Endothelial cell of umbilical vein (primary cell): ENCODE measurements at regions not wholly inside any gene's neighbourhood (a gene's known extent, or its start where the extent isn't known, plus 50 kb on each side); places are given as distances from the start of the nearest gene placed in this dataset.

ENCODE experiments used
- BruUV-seq: library from RNA; stranded (reverse); fragments of 400-500 nt; replicated peaks from 2 replicates; lab custom pipeline; 2021; lab: Mats Ljungman, UMichigan
- CTCF ChIA-PET: fragments of 300-600, 350-600 bp; sonication (Branson Sonifier 250); formaldehyde crosslinking; loops from one replicate; lab custom pipeline; 2021; ENCODE audit warnings: antibody characterized with exemption, inconsistent platforms; lab: Charles Lee
- POLR2A ChIA-PET: fragments of 300-600, 350-600 bp; sonication (Branson Sonifier 250); formaldehyde crosslinking; loops from one replicate; lab custom pipeline; 2021; ENCODE audit warnings: antibody characterized with exemption, inconsistent platforms; lab: Charles Lee
- DNase-seq: peaks from one replicate; pipeline ENCODE4 v3.0.0-alpha.2; 2011; ENCODE audit warnings: low read depth, low spot score
- FAIRE-seq: peaks from 2 replicates; lab custom pipeline; 2011; peaks lifted over from hg19 to GRCh38; lab: Jason Lieb, UNC
- H2AFZ ChIP-seq: 2 replicates; pipeline ENCODE4 v1.6.0; 2012; ENCODE audit warnings: low read depth, low read length, control low read depth, inconsistent platforms
- H3K27ac ChIP-seq: 2 replicates; pipeline ENCODE4 v1.5.1; 2011; ENCODE audit warnings: low read depth, mild to moderate bottlenecking, control low read depth, low read length, moderate library complexity; ENCODE audit not compliant: insufficient read depth
- H3K27me3 ChIP-seq, 2 experiments: 2 replicates each; pipeline versions ENCODE4 v1.6.0 to v1.6.1; 2011; ENCODE audit warnings: low read length in 2 of 2, mixed read lengths in 1 of 2; ENCODE audit not compliant: control insufficient read depth in 2 of 2, insufficient read depth in 2 of 2
- H3K36me3 ChIP-seq, 2 experiments: 2 replicates in 1 of 2; 3 replicates in 1 of 2; pipeline ENCODE4 v1.5.1; 2011; ENCODE audit warnings: low read length in 2 of 2, mild to moderate bottlenecking in 1 of 2, moderate library complexity in 1 of 2; ENCODE audit not compliant: control insufficient read depth in 2 of 2, insufficient read depth in 2 of 2; ENCODE audit errors: extremely low read depth in 1 of 2
- H3K4me1 ChIP-seq: 3 replicates; pipeline ENCODE4 v1.5.1; 2011; ENCODE audit warnings: mild to moderate bottlenecking, low read length; ENCODE audit not compliant: control insufficient read depth, insufficient read depth; ENCODE audit errors: extremely low read depth
- H3K4me2 ChIP-seq: 2 replicates; pipeline ENCODE4 v1.6.1; 2011; ENCODE audit warnings: low read length, control low read depth, mixed read lengths; ENCODE audit not compliant: insufficient read depth
- H3K4me3 ChIP-seq, 3 experiments: fragments of 200-600 bp in 1 of 3; sonication (generic), shearing (Covaris generic) in 1 of 3; replicated peaks in 1 of 3; 2 replicates each; pipeline ENCODE4 v1.5.1; 2011 to 2016; ENCODE audit warnings: control low read depth in 3 of 3, low read length in 3 of 3, mild to moderate bottlenecking in 2 of 3, inconsistent platforms in 1 of 3, low read depth in 1 of 3, moderate library complexity in 1 of 3; ENCODE audit not compliant: insufficient read depth in 1 of 3
- H3K79me2 ChIP-seq: 2 replicates; pipeline ENCODE4 v1.6.0; 2012; ENCODE audit warnings: low read length, inconsistent platforms; ENCODE audit not compliant: control insufficient read depth, insufficient read depth
- H3K9ac ChIP-seq: replicated peaks from 2 replicates; pipeline ENCODE3; 2011; ENCODE audit warnings: low read length, control low read depth; ENCODE audit not compliant: insufficient read depth; ENCODE audit errors: extremely low read depth
- H3K9me1 ChIP-seq: replicated peaks from 3 replicates; pipeline ENCODE4 v1.6.0; 2011; ENCODE audit warnings: mild to moderate bottlenecking, low read length; ENCODE audit not compliant: control insufficient read depth, insufficient read depth; ENCODE audit errors: extremely low read depth
- H3K9me3 ChIP-seq: replicated peaks from 2 replicates; pipeline ENCODE4 v1.5.1; 2012; ENCODE audit warnings: low read length, inconsistent platforms; ENCODE audit not compliant: control insufficient read depth, insufficient read depth
- H4K20me1 ChIP-seq: replicated peaks from 2 replicates; pipeline ENCODE3; 2011; ENCODE audit warnings: mild to moderate bottlenecking, low read length; ENCODE audit not compliant: control insufficient read depth, insufficient read depth; ENCODE audit errors: extremely low read depth
- CTCF ChIP-seq, 2 donors: IDR thresholded peaks; 1 replicate in 1 of 2; 2 replicates in 1 of 2; pipeline ENCODE4 v1.5.1; 2011; ENCODE audit warnings: low read length in 2 of 2, mild to moderate bottlenecking in 2 of 2, moderate library complexity in 2 of 2, control low read depth in 1 of 2, inconsistent platforms in 1 of 2, low read depth in 1 of 2; ENCODE audit not compliant: insufficient read depth in 1 of 2; ENCODE audit errors: extremely low read depth in 1 of 2
- EZH2 ChIP-seq: IDR thresholded peaks from 2 replicates; pipeline ENCODE4 v1.6.1; 2012; ENCODE audit warnings: borderline replicate concordance, low read depth, mild to moderate bottlenecking, moderate library complexity, low read length, inconsistent platforms; ENCODE audit not compliant: severe bottlenecking
- FOS ChIP-seq: IDR thresholded peaks from 2 replicates; pipeline ENCODE4 v1.6.1; 2011; ENCODE audit warnings: mild to moderate bottlenecking, low read length, moderate library complexity, borderline replicate concordance; ENCODE audit not compliant: insufficient read depth
- GATA2 ChIP-seq: IDR thresholded peaks from 2 replicates; pipeline ENCODE4 v1.7.0; 2011; ENCODE audit warnings: low read depth, mild to moderate bottlenecking, moderate library complexity, mixed read lengths, low read length; ENCODE audit not compliant: insufficient read length, insufficient read depth
- MAX ChIP-seq: IDR thresholded peaks from 2 replicates; pipeline ENCODE4 v1.6.1; 2011; ENCODE audit not compliant: insufficient read depth, insufficient read length
- MYC ChIP-seq: IDR thresholded peaks from one replicate; pipeline ENCODE4 v1.6.1; 2011; ENCODE audit warnings: mild to moderate bottlenecking, low read depth, low read length
- dilution Hi-C: fragments of 300-500 bp; cut with MboI; formaldehyde crosslinking; loops from one replicate; pipeline ENCODE4 v1.15.0; 2019; ENCODE audit warnings: low sequenced_read_pairs; ENCODE audit not compliant: extremely low pct_ligation_motif_present
- intact Hi-C: fragments of 100-400 bp; cut with micrococcal nuclease; formaldehyde crosslinking; loops from one replicate; pipeline ENCODE4 v1.10.0; 2022

- dilution Hi-C loops: no loop called here
- no peak for DNase-seq
- CTCF ChIA-PET: no interaction called here
Observed at GRCh38 chr9:135240871-135241311, 153.4 kb downstream of the OLFM1 start.

More at GRCh38 chr9:135240871-135241311, 153.4 kb downstream of the OLFM1 start:
- no peak overlapping the region for H3K4me2 ChIP-seq
- H3K4me3 ChIP-seq: no peak overlapping the region
- intact Hi-C loops: no loop called here
- no peaks in the 10 kb centered on the region for H3K27me3 ChIP-seq
- POLR2A ChIA-PET: no interaction called here
- H3K27ac ChIP-seq: no peak overlapping the region
- H2AFZ ChIP-seq: no peak overlapping the region
- H4K20me1 ChIP-seq: no peaks in the 10 kb centered on the region
- H3K4me1 ChIP-seq: no peaks in the 10 kb centered on the region
- TF ChIP-seq MAX: no peak
- no peak for TF ChIP-seq MYC
- TF ChIP-seq GATA2: no peak
- no peak for TF ChIP-seq FOS
- no peak for TF ChIP-seq CTCF (IDR thresholded peaks at IDR 0.05; ENCODE audit: extremely low read depth in 1 of 2, insufficient read depth in 1 of 2, low read depth in 1 of 2, low read length in 2 of 2)
- TF ChIP-seq EZH2: no peak
- no peak overlapping the region for H3K9ac ChIP-seq
- no peaks in the 10 kb centered on the region for H3K9me3 ChIP-seq
- H3K36me3 ChIP-seq: no peaks in the 10 kb centered on the region
- H3K79me2 ChIP-seq: no peaks in the 10 kb centered on the region
- FAIRE-seq: no peak
- H3K9me1 ChIP-seq: no peaks in the 10 kb centered on the region
- BruUV-seq: no TSS peak
